Right lobe of liver (tissue), 6 donors: ENCODE measurements at regions not wholly inside any gene's neighbourhood (a gene's known extent, or its start where the extent isn't known, plus 50 kb on each side); places are given as distances from the start of the nearest gene placed in this dataset.
A peak's percentile ranks its signal among the peaks of the same experiment; 100 is the strongest.

ENCODE experiments used
- ATAC-seq, 4 donors: fragments of 200-7000 bp; cut with Tn5 transposase; one replicate each; pipeline ENCODE4 v1.9.1; 2020; ENCODE audit warnings: mild to moderate bottlenecking in 4 of 4, moderate library complexity in 4 of 4
- DNase-seq, 3 donors: peaks; one replicate each; pipeline ENCODE4 v3.0.0-alpha.2; 2020
- H3K27ac ChIP-seq, 3 donors: fragments of 200-600 bp; one replicate each; pipeline ENCODE4 v1.8.0; 2022
- H3K27me3 ChIP-seq, 2 donors: fragments of 200-600 bp; one replicate each; pipeline ENCODE4 v1.8.0; 2022
- H3K36me3 ChIP-seq, 4 donors: fragments of 200-600 bp; sonication (generic) in 1 of 4; one replicate each; pipeline versions ENCODE4 v1.5.1 to v1.8.0; 2017 to 2022; ENCODE audit warnings: control low read depth in 1 of 4
- H3K4me1 ChIP-seq, 4 donors: fragments of 200-600 bp; sonication (generic) in 1 of 4; one replicate each; pipeline versions ENCODE4 v1.5.1 to v1.8.0; 2017 to 2022; ENCODE audit warnings: control low read depth in 1 of 4
- H3K4me3 ChIP-seq, 3 donors: fragments of 200-600 bp; one replicate each; pipeline ENCODE4 v1.8.0; 2022
- H3K9me3 ChIP-seq, 4 donors: fragments of 200-600 bp; sonication (generic) in 1 of 4; one replicate each; pipeline versions ENCODE4 v1.5.1 to v1.8.0; 2017 to 2022; ENCODE audit warnings: control low read depth in 1 of 4
- POLR2A ChIP-seq: fragments of 450-650 bp; IDR thresholded peaks from one replicate; pipeline ENCODE4 v1.6.1; 2017; ENCODE audit warnings: antibody characterized with exemption, mild to moderate bottlenecking
- WGBS: methylation state at CpG from one replicate; pipeline ENCODE4 v1.1.6; 2018; ENCODE audit warnings: low coverage, low lambda C conversion rate; ENCODE audit not compliant: insufficient coverage; ENCODE audit errors: missing lambda C conversion rate; 5-methylcytosine and 5-hydroxymethylcytosine counted together
- intact Hi-C, 2 donors: fragments of 100-400 bp; cut with DNase I; formaldehyde crosslinking; loops; one replicate each; pipeline versions ENCODE4 v1.11.2 to v1.14.1; 2022
- TF ChIP-seq, protein P1 (sequence below), 4 donors: fragments of 200-600 bp in 3 of 4; fragments of 450-650 bp in 1 of 4; IDR thresholded peaks; one replicate each; pipeline versions ENCODE4 v1.5.1 to v1.8.0; 2016 to 2022; ENCODE audit warnings: antibody characterized with exemption in 4 of 4, mild to moderate bottlenecking in 2 of 4
- donor health status: DM: no; HTN: yes; CAD: no.
- donor health status: DM: no; HTN: no; CAD: no.
- donor health status: DM: no; HTN: no; CAD: no.
- donor health status: DM: no; HTN: yes; CAD: no.
- donor health status: DM: no; HTN: yes; CAD: no.

DNA sequence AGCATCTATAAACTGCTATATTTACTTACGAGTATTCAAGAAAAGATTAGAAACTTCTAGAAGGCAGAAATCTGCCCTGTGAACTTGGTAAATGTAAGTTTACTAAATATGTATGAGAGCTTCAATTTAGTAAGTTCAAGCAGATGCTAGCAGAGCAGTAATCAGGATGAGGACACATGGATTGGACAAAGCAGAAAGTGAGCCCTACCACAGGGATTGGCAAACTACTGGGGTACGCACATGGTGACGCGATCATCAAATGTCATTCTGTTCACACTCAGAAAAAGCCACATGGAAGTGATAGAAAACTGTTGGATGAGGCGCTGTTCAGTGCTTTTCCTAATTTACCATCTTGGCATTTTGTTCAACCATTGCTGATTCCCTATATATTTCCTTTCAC is 360.2 kb upstream of the ZNF385D start:
- 79% methylated on average over 5 of the region's 5 CpGs for WGBS
- Histone ChIP-seq H3K4me1 (no peaks in the 10 kb centered on the region), H3K27me3 (no peaks in the 10 kb centered on the region), H3K4me3 (no peak overlapping the region), H3K27ac (no peak overlapping the region), H3K36me3 (no peaks in the 10 kb centered on the region), H3K9me3 (no peaks in the 10 kb centered on the region)
- TF ChIP-seq, protein P1, sequence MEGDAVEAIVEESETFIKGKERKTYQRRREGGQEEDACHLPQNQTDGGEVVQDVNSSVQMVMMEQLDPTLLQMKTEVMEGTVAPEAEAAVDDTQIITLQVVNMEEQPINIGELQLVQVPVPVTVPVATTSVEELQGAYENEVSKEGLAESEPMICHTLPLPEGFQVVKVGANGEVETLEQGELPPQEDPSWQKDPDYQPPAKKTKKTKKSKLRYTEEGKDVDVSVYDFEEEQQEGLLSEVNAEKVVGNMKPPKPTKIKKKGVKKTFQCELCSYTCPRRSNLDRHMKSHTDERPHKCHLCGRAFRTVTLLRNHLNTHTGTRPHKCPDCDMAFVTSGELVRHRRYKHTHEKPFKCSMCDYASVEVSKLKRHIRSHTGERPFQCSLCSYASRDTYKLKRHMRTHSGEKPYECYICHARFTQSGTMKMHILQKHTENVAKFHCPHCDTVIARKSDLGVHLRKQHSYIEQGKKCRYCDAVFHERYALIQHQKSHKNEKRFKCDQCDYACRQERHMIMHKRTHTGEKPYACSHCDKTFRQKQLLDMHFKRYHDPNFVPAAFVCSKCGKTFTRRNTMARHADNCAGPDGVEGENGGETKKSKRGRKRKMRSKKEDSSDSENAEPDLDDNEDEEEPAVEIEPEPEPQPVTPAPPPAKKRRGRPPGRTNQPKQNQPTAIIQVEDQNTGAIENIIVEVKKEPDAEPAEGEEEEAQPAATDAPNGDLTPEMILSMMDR (IDR thresholded peaks at IDR 0.05), result no peak
- no peak for TF ChIP-seq POLR2A
- intact Hi-C loops, result no loop called here
- ATAC-seq (no peak), DNase-seq (no peak)

DNA sequence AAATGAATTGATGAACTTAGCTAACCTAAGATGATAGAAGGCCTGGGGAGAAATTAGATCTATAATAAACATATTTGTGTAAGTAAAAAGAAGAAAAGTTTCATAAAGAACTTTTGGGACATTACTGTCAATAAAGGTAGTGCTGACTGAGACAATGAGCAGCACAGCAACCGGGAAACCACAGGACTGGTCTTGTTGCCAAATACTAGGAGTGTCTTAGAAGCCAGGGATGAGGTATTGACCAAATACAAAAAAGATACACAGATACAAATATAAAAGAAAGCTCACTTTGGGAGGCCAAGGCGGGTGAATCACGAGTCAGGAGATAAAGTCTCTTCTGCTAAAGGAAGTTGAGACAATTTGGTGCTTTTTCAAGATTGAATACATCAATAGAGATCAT is 362.4 kb upstream of the ZNF385D start:
- H3K4me3 ChIP-seq, result no peak overlapping the region
- intact Hi-C loops, result no loop called here
- H3K27me3 ChIP-seq, result no peaks in the 10 kb centered on the region
- 62% methylated on average over 3 of the region's 3 CpGs for WGBS
- H3K27ac ChIP-seq, result no peak overlapping the region
- no peaks in the 10 kb centered on the region for H3K36me3 ChIP-seq
- no peaks in the 10 kb centered on the region for H3K4me1 ChIP-seq
- ATAC-seq (no peak), DNase-seq (no peak)
- TF ChIP-seq, protein P1 (IDR thresholded peaks at IDR 0.05), result no peak
- no peak for TF ChIP-seq POLR2A
- no peaks in the 10 kb centered on the region for H3K9me3 ChIP-seq

DNA sequence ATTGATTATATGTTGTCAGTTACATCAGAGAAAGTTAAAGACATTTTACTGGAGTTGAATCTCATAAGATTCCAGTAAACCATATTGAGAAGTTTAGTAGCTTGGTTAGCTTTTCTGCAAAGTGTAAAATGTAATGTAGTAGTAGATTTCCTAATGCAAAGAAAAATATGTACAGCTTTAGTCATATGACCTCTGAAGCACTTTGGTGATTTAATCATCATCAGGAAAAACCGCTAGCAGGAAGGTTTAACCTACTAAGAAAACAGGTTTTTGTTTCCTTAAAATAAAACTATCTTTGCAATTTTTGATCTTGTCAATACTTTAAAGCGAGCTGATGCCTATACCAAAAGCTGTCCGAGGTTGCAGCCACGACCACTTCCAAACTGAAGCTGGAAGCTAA is 364.6 kb upstream of the ZNF385D start:
- DNase-seq, result no peak
- intact Hi-C loops, result no loop called here
- no peaks in the 10 kb centered on the region for H3K36me3 ChIP-seq
- TF ChIP-seq POLR2A, result no peak
- TF ChIP-seq, protein P1 (IDR thresholded peaks at IDR 0.05), result no peak
- H3K4me3 ChIP-seq, result no peak overlapping the region
- no peaks in the 10 kb centered on the region for H3K9me3 ChIP-seq
- WGBS, result 78% methylated on average over 4 of the region's 4 CpGs
- ATAC-seq, result no peak
- no peak overlapping the region for H3K27ac ChIP-seq
- H3K27me3 ChIP-seq, result no peaks in the 10 kb centered on the region
- H3K4me1 ChIP-seq, result peaks cover 0 to 8% (median 0%) of the 10 kb centered on the region in 4 donors

DNA sequence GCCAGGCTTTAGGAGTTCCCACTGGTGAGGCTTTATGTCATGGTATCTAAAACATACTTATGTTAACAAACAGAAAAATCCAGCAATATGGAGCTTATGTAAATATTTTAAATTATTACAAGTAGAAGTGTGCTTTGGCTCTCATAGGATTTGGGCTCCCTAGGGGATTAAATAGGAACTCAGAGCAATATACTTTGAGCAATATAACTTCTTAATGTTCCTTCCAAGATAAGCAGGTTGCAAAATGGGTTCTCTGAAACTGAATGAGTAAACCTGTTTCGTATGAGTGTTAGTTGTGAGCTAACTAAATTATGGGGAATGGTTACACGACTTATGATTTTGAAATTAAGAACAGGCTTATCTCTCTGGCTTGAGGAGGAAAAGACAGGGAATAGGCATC is 366.1 kb upstream of the ZNF385D start:
- Histone ChIP-seq H3K36me3 (no peaks in the 10 kb centered on the region), H3K27me3 (no peaks in the 10 kb centered on the region), H3K9me3 (no peaks in the 10 kb centered on the region), H3K4me3 (no peak overlapping the region), H3K27ac (no peak overlapping the region), H3K4me1 (peaks cover 0 to 11% (median 0%) of the 10 kb centered on the region in 4 donors)
- DNase-seq (no peak), ATAC-seq (no peak)
- whole genome bisulfite sequencing, result 71% methylated on average over 2 of the region's 2 CpGs
- TF ChIP-seq, protein P1 (IDR thresholded peaks at IDR 0.05), result no peak
- no peak for TF ChIP-seq POLR2A
- intact Hi-C loops, result no loop called here

DNA sequence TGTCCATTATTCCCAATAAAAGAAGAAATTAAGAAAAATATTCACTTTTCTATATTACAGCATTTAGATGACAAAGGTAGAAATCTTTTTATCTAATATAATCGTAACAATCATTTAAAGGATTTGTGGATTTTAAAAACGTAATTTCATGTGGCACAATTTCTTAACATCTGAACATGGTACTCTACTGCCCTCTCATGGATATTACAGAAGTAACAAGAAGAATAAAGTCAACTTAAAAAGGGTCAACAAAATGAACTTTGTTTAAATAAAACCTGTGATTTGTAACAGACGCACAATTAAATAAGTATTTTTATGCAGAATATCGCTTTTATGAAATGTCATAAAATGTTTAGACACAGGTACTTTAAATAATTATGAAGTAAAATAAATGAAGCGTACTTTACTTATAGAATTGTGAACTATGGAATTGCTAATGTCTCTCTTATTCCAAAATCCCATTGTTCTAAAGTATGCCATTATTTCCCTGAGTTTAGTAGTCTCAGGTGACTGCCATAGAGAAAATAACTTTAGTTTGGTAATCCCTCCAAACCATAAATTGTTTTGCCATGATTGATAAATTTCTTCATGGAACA is 366.8 kb upstream of the ZNF385D start:
- H3K4me3 ChIP-seq, result no peak overlapping the region
- ATAC-seq (peak in 3 of 4 donors; percentile 40 to 48 (median 45)), DNase-seq (no peak)
- intact Hi-C loops, result no loop called here
- no peaks in the 10 kb centered on the region for H3K27me3 ChIP-seq
- TF ChIP-seq, protein P1 (IDR thresholded peaks at IDR 0.05), result peak; percentile 65 to 81 (median 72)
- no peak for TF ChIP-seq POLR2A
- H3K36me3 ChIP-seq, result no peaks in the 10 kb centered on the region
- peaks cover 0 to 11% (median 0%) of the 10 kb centered on the region in 4 donors for H3K4me1 ChIP-seq
- no peaks in the 10 kb centered on the region for H3K9me3 ChIP-seq
- WGBS, result 23% methylated on average over 5 of the region's 5 CpGs
- no peak overlapping the region for H3K27ac ChIP-seq
